ENCODE measurements at regions not wholly inside any gene's neighbourhood (a gene's known extent, or its start where the extent isn't known, plus 50 kb on each side); places are given as distances from the start of the nearest gene placed in this dataset.
A peak's percentile ranks its signal among the peaks of the same experiment; 100 is the strongest.

GRCh38 chr17:34420254-34420766, 57.3 kb upstream of the CCL1 start:
- 3 to 5% methylated on average over 6 of the region's 6 CpGs for WGBS, 2 donors
- Histone ChIP-seq H3K27ac (no peak overlapping the region), H3K4me3 (no peak overlapping the region), H3K36me3 (ENCODE audit: low read depth, missing control alignments) (no peaks in the 10 kb centered on the region), H3K27me3 (no peaks in the 10 kb centered on the region), H3K4me1 (no peaks in the 10 kb centered on the region), H3K9me3 (no peaks in the 10 kb centered on the region)
- peak; percentile 85 for DNase-seq
- intact Hi-C loops (cut with DNase I; ENCODE audit: low total_unique reads), result loop anchor here (10.0 kb wide), 1 partner anchor 214 kb away; no protein-coding TSS in a partner anchor
- no peak for TF ChIP-seq POLR2A (IDR thresholded peaks at IDR 0.05)
- TF ChIP-seq, protein P1, sequence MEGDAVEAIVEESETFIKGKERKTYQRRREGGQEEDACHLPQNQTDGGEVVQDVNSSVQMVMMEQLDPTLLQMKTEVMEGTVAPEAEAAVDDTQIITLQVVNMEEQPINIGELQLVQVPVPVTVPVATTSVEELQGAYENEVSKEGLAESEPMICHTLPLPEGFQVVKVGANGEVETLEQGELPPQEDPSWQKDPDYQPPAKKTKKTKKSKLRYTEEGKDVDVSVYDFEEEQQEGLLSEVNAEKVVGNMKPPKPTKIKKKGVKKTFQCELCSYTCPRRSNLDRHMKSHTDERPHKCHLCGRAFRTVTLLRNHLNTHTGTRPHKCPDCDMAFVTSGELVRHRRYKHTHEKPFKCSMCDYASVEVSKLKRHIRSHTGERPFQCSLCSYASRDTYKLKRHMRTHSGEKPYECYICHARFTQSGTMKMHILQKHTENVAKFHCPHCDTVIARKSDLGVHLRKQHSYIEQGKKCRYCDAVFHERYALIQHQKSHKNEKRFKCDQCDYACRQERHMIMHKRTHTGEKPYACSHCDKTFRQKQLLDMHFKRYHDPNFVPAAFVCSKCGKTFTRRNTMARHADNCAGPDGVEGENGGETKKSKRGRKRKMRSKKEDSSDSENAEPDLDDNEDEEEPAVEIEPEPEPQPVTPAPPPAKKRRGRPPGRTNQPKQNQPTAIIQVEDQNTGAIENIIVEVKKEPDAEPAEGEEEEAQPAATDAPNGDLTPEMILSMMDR (IDR thresholded peaks at IDR 0.05), result peak; percentile 83 to 97 (median 90)

- no peak for DNase-seq
- Histone ChIP-seq H3K27me3 (no peaks in the 10 kb centered on the region), H3K27ac (no peak overlapping the region), H3K4me1 (no peaks in the 10 kb centered on the region), H3K9me3 (no peaks in the 10 kb centered on the region), H3K4me3 (no peak overlapping the region), H3K36me3 (ENCODE audit: low read depth, missing control alignments) (no peaks in the 10 kb centered on the region)
- WGBS, 2 donors, result 94 to 100% methylated on average over 2 of the region's 2 CpGs
- intact Hi-C loops (cut with DNase I; ENCODE audit: low total_unique reads), result no loop called here
- TF ChIP-seq POLR2A (IDR thresholded peaks at IDR 0.05), result no peak
- TF ChIP-seq, protein P1 (IDR thresholded peaks at IDR 0.05), result no peak
Observed at GRCh38 chr17:34416116-34416515, 53.1 kb upstream of the CCL1 start.

- Histone ChIP-seq H3K27ac (no peak overlapping the region), H3K4me3 (no peak overlapping the region), H3K9me3 (no peaks in the 10 kb centered on the region), H3K27me3 (no peaks in the 10 kb centered on the region), H3K4me1 (no peaks in the 10 kb centered on the region), H3K36me3 (ENCODE audit: low read depth, missing control alignments) (no peaks in the 10 kb centered on the region)
- WGBS, 2 donors, result 49 to 55% methylated on average over 6 of the region's 6 CpGs
- TF ChIP-seq, protein P1 (IDR thresholded peaks at IDR 0.05), result no peak
- DNase-seq, result no peak
- intact Hi-C loops (cut with DNase I; ENCODE audit: low total_unique reads), result no loop called here
Observed at GRCh38 chr17:34414339-34414738, 51.3 kb upstream of the CCL1 start.

- Histone ChIP-seq H3K9me3 (no peaks in the 10 kb centered on the region), H3K27ac (no peak overlapping the region), H3K4me1 (no peaks in the 10 kb centered on the region), H3K27me3 (no peaks in the 10 kb centered on the region), H3K36me3 (ENCODE audit: low read depth, missing control alignments) (no peaks in the 10 kb centered on the region), H3K4me3 (no peak overlapping the region)
- intact Hi-C loops (cut with DNase I; ENCODE audit: low total_unique reads), result no loop called here
- DNase-seq, result peak; percentile 25
- WGBS, 2 donors, result 42 to 48% methylated on average over 12 of the region's 12 CpGs
- TF ChIP-seq, protein P1 (IDR thresholded peaks at IDR 0.05), result no peak
- TF ChIP-seq POLR2A (IDR thresholded peaks at IDR 0.05), result no peak
Observed at GRCh38 chr17:34413443-34414119, 50.5 kb upstream of the CCL1 start.

- Histone ChIP-seq H3K9me3 (no peaks in the 10 kb centered on the region), H3K36me3 (ENCODE audit: low read depth, missing control alignments) (no peaks in the 10 kb centered on the region), H3K4me3 (no peak overlapping the region), H3K27ac (no peak overlapping the region), H3K27me3 (no peaks in the 10 kb centered on the region), H3K4me1 (no peaks in the 10 kb centered on the region)
- TF ChIP-seq, protein P1 (IDR thresholded peaks at IDR 0.05), result no peak
- no peak for TF ChIP-seq POLR2A (IDR thresholded peaks at IDR 0.05)
- WGBS, 2 donors, result 86 to 95% methylated on average over 3 of the region's 3 CpGs
- DNase-seq, result no peak
- intact Hi-C loops (cut with DNase I; ENCODE audit: low total_unique reads), result no loop called here
Observed at GRCh38 chr17:34412965-34413441, 50.0 kb upstream of the CCL1 start.
